Neural progenitor cell (in vitro differentiated cells): ENCODE measurements at regions not wholly inside any gene's neighbourhood (a gene's known extent, or its start where the extent isn't known, plus 50 kb on each side); places are given as distances from the start of the nearest gene placed in this dataset.
"Not testable (repeated sequence)": the region's sequence is repeated elsewhere in the genome, so short reads cannot be mapped to it uniquely, and the experiment has no call there.

Experiments used
- DNase-seq: peaks from one replicate; pipeline ENCODE4 v3.0.0-alpha.2; 2016; ENCODE audit warnings: low spot score
- H2AFZ ChIP-seq: fragments of 200-600 bp; sonication (generic); replicated peaks from 2 replicates; pipeline ENCODE4 v1.6.1; 2016; ENCODE audit warnings: antibody characterized with exemption
- H3F3A ChIP-seq: fragments of 200-600 bp; sonication (generic); 2 replicates; pipeline ENCODE4 v1.6.1; 2016; ENCODE audit warnings: antibody characterized with exemption, low read depth
- H3K27ac ChIP-seq: fragments of 200-600 bp; sonication (generic); 2 replicates; pipeline ENCODE4 v1.5.1; 2016; ENCODE audit warnings: mild to moderate bottlenecking
- H3K27me3 ChIP-seq: fragments of 200-600 bp; sonication (generic); 2 replicates; pipeline ENCODE4 v1.6.1; 2016; ENCODE audit warnings: mild to moderate bottlenecking, moderate library complexity
- H3K36me3 ChIP-seq: fragments of 200-600 bp; sonication (generic); 2 replicates; pipeline ENCODE4 v1.5.1; 2016
- H3K4me1 ChIP-seq: fragments of 200-600 bp; sonication (generic); 2 replicates; pipeline ENCODE4 v1.6.1; 2016; ENCODE audit warnings: mixed run types
- H3K4me2 ChIP-seq: fragments of 200-600 bp; sonication (generic); 2 replicates; pipeline ENCODE4 v1.6.1; 2016
- H3K4me3 ChIP-seq: fragments of 200-600 bp; sonication (generic); 2 replicates; pipeline ENCODE4 v1.5.1; 2016
- H3K79me2 ChIP-seq: fragments of 200-600 bp; sonication (generic); 2 replicates; pipeline ENCODE4 v1.6.1; 2016; ENCODE audit warnings: low read depth
- H3K9ac ChIP-seq: fragments of 200-600 bp; sonication (generic); 2 replicates; pipeline ENCODE4 v1.6.1; 2016
- H3K9me3 ChIP-seq: fragments of 200-600 bp; sonication (generic); 2 replicates; pipeline ENCODE4 v1.5.1; 2016; ENCODE audit warnings: low read depth
- H4K20me1 ChIP-seq: fragments of 200-600 bp; sonication (generic); 2 replicates; pipeline ENCODE4 v1.6.1; 2016; ENCODE audit warnings: low read depth
- H3K27ac Mint-ChIP-seq: 3 replicates; pipeline ENCODE4 v1.8.0; 2021; ENCODE audit warnings: mixed read lengths
- H3K27me3 Mint-ChIP-seq: 2 replicates; pipeline ENCODE4 v1.8.0; 2022; ENCODE audit warnings: low read depth, mild to moderate bottlenecking, inconsistent platforms, moderate library complexity, mixed read lengths; ENCODE audit not compliant: insufficient read depth
- H3K36me3 Mint-ChIP-seq: 3 replicates; pipeline ENCODE4 v1.8.0; 2021; ENCODE audit warnings: mixed read lengths
- H3K4me1 Mint-ChIP-seq: 3 replicates; pipeline ENCODE4 v1.8.0; 2021; ENCODE audit warnings: mixed read lengths
- H3K4me3 Mint-ChIP-seq: 3 replicates; pipeline ENCODE4 v1.8.0; 2021; ENCODE audit warnings: mild to moderate bottlenecking, moderate library complexity, mixed read lengths
- H3K9me3 Mint-ChIP-seq: 3 replicates; pipeline ENCODE4 v1.8.0; 2020; ENCODE audit warnings: mixed read lengths
- CTCF ChIP-seq: fragments of 200-600 bp; sonication (generic); IDR thresholded peaks from 2 replicates; pipeline ENCODE4 v1.5.1; 2017; ENCODE audit warnings: antibody characterized with exemption, mild to moderate bottlenecking
- EZH2 ChIP-seq: fragments of 200-600 bp; sonication (generic); IDR thresholded peaks from 2 replicates; pipeline ENCODE4 v1.6.1; 2017; ENCODE audit warnings: antibody characterized with exemption, mild to moderate bottlenecking, moderate library complexity
- EZH2phosphoT487 ChIP-seq: fragments of 200-600 bp; sonication (generic); IDR thresholded peaks from 2 replicates; pipeline ENCODE4 v1.6.1; 2017; ENCODE audit warnings: antibody characterized with exemption

DNA sequence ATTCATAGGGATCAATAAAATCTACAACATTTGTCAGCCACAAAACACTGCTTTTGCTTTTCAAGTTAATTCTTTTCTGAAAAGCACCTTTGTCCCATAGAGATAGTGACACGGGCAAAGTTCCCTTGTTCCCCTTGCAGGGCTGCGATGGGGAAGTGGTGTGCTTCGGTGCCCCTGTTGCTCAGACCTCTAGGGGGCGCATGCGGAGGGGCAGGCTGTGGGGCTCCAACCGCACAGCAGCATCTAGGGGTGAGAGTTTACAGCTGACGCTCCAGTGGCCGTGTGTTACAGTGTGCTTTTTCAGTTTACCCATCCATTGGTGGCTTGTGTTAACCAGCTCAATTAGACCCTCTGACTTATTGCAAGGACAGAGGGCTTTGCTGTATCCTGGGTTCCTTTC is 1432.2 kb upstream of the ACVR2A start:
- H3K9ac ChIP-seq: no peak overlapping the region
- Mint-ChIP-seq H3K4me1 (peaks cover 4% of the 10 kb centered on the region), H3K27me3 (no peaks in the 10 kb centered on the region), H3K4me3 (no peak overlapping the region), H3K36me3 (no peaks in the 10 kb centered on the region), H3K9me3 (no peaks in the 10 kb centered on the region), H3K27ac (no peak overlapping the region)
- H3K36me3 ChIP-seq: no peaks in the 10 kb centered on the region
- no peaks in the 10 kb centered on the region for H3K9me3 ChIP-seq
- no peak overlapping the region for H3K4me3 ChIP-seq
- no peaks in the 10 kb centered on the region for H4K20me1 ChIP-seq
- no peaks in the 10 kb centered on the region for H3K4me1 ChIP-seq
- H2AFZ ChIP-seq: no peak overlapping the region
- H3K4me2 ChIP-seq: no peak overlapping the region
- no peak overlapping the region for H3K27ac ChIP-seq
- DNase-seq: no peak
- no peaks in the 10 kb centered on the region for H3K27me3 ChIP-seq
- no peak for TF ChIP-seq EZH2
- TF ChIP-seq CTCF: peak; percentile 23
- H3F3A ChIP-seq: no peaks in the 10 kb centered on the region
- H3K79me2 ChIP-seq: no peaks in the 10 kb centered on the region

DNA sequence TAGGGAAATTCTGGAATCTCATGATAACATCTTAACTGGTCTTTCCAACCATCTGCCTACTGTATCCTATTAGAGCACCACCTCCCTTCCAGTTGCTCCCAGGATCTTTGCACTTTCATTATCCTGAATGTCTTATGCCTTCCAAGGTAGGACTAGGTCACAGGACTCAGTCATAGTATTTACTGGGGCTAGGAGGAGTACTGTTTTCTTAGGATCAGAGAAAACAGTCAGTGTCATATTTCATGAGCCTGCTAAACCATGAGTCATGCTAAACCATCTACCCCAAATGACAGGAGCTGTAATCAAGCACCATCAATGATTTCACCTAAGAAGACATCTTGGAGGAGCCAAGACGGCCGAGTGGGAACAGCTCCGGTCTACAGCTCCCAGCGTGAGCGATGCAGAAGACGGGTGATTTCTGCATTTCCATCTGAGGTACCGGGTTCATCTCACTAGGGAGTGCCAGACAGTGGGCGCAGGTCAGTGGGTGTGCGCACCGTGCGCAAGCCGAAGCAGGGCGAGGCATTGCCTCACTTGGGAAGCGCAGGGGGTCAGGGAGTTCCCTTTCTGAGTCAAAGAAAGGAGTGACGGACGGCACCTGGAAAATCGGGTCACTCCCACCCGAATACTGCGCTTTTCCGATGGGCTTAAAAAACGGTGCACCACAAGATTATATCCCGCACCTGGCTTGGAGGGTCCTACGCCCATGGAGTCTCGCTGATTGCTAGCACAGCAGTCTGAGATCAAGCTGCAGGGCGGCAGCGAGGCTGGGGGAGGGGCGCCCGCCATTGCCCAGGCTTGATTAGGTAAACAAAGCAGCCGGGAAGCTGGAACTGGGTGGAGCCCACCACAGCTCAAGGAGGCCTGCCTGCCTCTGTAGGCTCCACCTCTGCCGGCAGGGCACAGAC is 1439.2 kb upstream of the ACVR2A start:
- not testable (repeated sequence) for H4K20me1 ChIP-seq, H3K36me3 Mint-ChIP-seq, H3K79me2 ChIP-seq, H3K9ac ChIP-seq, H3K9me3 ChIP-seq, H3K4me1 ChIP-seq, DNase-seq, H3K27ac ChIP-seq, H3K4me2 ChIP-seq, H3K27ac Mint-ChIP-seq, H3K4me3 Mint-ChIP-seq, H3K4me1 Mint-ChIP-seq, H3F3A ChIP-seq, H3K27me3 Mint-ChIP-seq, H3K4me3 ChIP-seq, H3K36me3 ChIP-seq, H3K27me3 ChIP-seq
- peak overlapping the region; percentile 57 for H2AFZ ChIP-seq
- H3K9me3 Mint-ChIP-seq: peaks cover 26% of the 10 kb centered on the region

DNA sequence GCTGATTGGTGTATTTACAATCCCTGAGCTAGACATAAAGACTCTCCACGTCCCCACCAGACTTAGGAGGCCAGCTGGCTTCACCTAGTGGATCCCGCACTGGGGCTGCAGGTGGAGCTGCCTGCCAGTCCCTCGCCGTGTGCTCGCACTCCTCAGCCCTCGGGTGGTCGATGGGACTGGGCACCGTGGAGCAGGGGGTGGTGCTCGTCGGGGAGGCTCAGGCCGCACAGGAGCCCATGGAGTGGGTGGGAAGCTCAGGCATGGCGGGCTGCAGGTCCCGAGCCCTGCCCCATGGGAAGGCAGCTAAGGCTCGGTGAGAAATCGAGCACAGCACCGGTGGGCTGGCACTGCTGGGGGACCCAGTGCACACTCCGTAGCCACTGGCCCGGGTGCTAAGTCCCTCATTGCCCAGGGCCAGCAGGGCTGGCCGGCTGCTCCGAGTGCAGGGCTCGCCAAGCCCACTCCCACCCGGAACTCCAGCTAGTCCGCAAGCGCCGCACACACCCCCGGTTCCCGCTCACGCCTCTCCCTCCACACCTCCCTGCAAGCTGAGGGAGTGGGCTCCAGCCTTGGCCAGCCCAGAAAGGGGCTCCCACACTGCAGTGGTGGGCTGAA is 1441.2 kb upstream of the ACVR2A start:
- not testable (repeated sequence) for H3K79me2 ChIP-seq, H3K36me3 Mint-ChIP-seq, H3K4me3 Mint-ChIP-seq, H3K9me3 ChIP-seq, H4K20me1 ChIP-seq, DNase-seq, H3K4me3 ChIP-seq, H2AFZ ChIP-seq, H3K27ac Mint-ChIP-seq, H3K36me3 ChIP-seq, H3K27me3 Mint-ChIP-seq, H3K27ac ChIP-seq, H3F3A ChIP-seq, H3K4me1 Mint-ChIP-seq, H3K27me3 ChIP-seq, H3K9ac ChIP-seq, H3K4me2 ChIP-seq, H3K4me1 ChIP-seq
- H3K9me3 Mint-ChIP-seq: peaks cover 26% of the 10 kb centered on the region

DNA sequence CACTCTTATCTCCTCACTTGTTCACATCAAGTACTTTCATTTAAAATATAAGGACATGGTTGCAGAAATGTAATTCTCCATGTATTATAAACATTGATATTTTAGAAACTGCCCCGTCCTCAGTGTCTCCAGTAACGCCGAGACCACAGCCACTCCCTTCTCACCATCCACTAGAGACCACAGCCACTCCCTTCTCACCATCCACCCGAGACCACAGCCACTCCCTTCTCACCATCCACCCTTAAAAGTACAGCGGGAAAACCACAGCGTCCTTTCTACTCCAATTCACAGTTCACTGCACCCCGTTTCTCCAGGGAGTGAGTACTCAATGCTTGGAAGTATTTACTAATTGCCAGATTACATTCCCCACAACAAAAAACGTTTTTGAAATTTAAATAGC is 1452.2 kb upstream of the ACVR2A start:
- no peak overlapping the region for H3K27ac ChIP-seq
- no peaks in the 10 kb centered on the region for H3K9me3 ChIP-seq
- no peaks in the 10 kb centered on the region for H3F3A ChIP-seq
- Mint-ChIP-seq H3K4me3 (no peak overlapping the region), H3K27ac (no peak overlapping the region), H3K4me1 (peaks cover 11% of the 10 kb centered on the region), H3K27me3 (no peaks in the 10 kb centered on the region), H3K36me3 (no peaks in the 10 kb centered on the region), H3K9me3 (peaks cover 3% of the 10 kb centered on the region)
- H3K9ac ChIP-seq: no peak overlapping the region
- H4K20me1 ChIP-seq: no peaks in the 10 kb centered on the region
- no peak overlapping the region for H2AFZ ChIP-seq
- no peaks in the 10 kb centered on the region for H3K79me2 ChIP-seq
- H3K4me3 ChIP-seq: no peak overlapping the region
- H3K36me3 ChIP-seq: no peaks in the 10 kb centered on the region
- DNase-seq: no peak
- H3K4me2 ChIP-seq: no peak overlapping the region
- no peak for TF ChIP-seq CTCF
- TF ChIP-seq EZH2: no peak
- TF ChIP-seq EZH2phosphoT487: no peak
- peaks cover 6% of the 10 kb centered on the region for H3K4me1 ChIP-seq
- no peaks in the 10 kb centered on the region for H3K27me3 ChIP-seq
